ENCODE measurements at regions not wholly inside any gene's neighbourhood (a gene's known extent, or its start where the extent isn't known, plus 50 kb on each side); places are given as distances from the start of the nearest gene placed in this dataset.
"Not testable (repeated sequence)": the region's sequence is repeated elsewhere in the genome, so short reads cannot be mapped to it uniquely, and the experiment has no call there.

- Histone ChIP-seq H3K4me1 (no peaks in the 10 kb centered on the region), H3K9me3 (no peaks in the 10 kb centered on the region), H3K36me3 (replicated peaks) (no peaks in the 10 kb centered on the region), H3K4me3 (no peak overlapping the region), H3K27me3 (ENCODE audit: low read depth) (peaks cover 6% of the 10 kb centered on the region; the same call in 1 of the 2 replicates)
- in situ Hi-C loops (cut with MboI; ENCODE audit: low sequenced_read_pairs): no loop called here
- no peak for DNase-seq (ENCODE audit: low spot score in 2 of 2)
Observed at GRCh38 chr4:153906231-153906630, 117.3 kb upstream of the SFRP2 start.

GRCh38 chr4:153905231-153905630, 116.3 kb upstream of the SFRP2 start:
- Histone ChIP-seq H3K27me3 (ENCODE audit: low read depth) (no peaks in the 10 kb centered on the region; the same call in 1 of the 2 replicates), H3K4me3 (no peak overlapping the region), H3K9me3 (no peaks in the 10 kb centered on the region), H3K4me1 (no peaks in the 10 kb centered on the region), H3K36me3 (replicated peaks) (no peaks in the 10 kb centered on the region)
- in situ Hi-C loops (cut with MboI; ENCODE audit: low sequenced_read_pairs): no loop called here
- DNase-seq (ENCODE audit: low spot score in 2 of 2): no peak

GRCh38 chr4:153904011-153904410, 115.1 kb upstream of the SFRP2 start:
- Histone ChIP-seq H3K27me3 (ENCODE audit: low read depth) (no peaks in the 10 kb centered on the region), H3K36me3 (replicated peaks) (no peaks in the 10 kb centered on the region), H3K9me3 (no peaks in the 10 kb centered on the region), H3K4me1 (no peaks in the 10 kb centered on the region), H3K4me3 (no peak overlapping the region)
- no peak for DNase-seq (ENCODE audit: low spot score in 2 of 2)
- in situ Hi-C loops (cut with MboI; ENCODE audit: low sequenced_read_pairs): no loop called here

GRCh38 chr4:153901220-153901619, 112.3 kb upstream of the SFRP2 start:
- in situ Hi-C loops (cut with MboI; ENCODE audit: low sequenced_read_pairs): no loop called here
- no peaks in the 10 kb centered on the region for H3K36me3 ChIP-seq (replicated peaks)
- H3K4me1 ChIP-seq: no peaks in the 10 kb centered on the region
- H3K9me3 ChIP-seq: no peaks in the 10 kb centered on the region
- no peaks in the 10 kb centered on the region for H3K27me3 ChIP-seq (ENCODE audit: low read depth)
- DNase-seq (ENCODE audit: low spot score in 2 of 2): no peak
- no peak overlapping the region for H3K4me3 ChIP-seq

- in situ Hi-C loops (cut with MboI; ENCODE audit: low sequenced_read_pairs): no loop called here
- no peaks in the 10 kb centered on the region for H3K36me3 ChIP-seq (replicated peaks)
- no peaks in the 10 kb centered on the region for H3K27me3 ChIP-seq (ENCODE audit: low read depth)
- no peaks in the 10 kb centered on the region for H3K4me1 ChIP-seq
- H3K4me3 ChIP-seq: no peak overlapping the region
- no peaks in the 10 kb centered on the region for H3K9me3 ChIP-seq
- no peak for DNase-seq (ENCODE audit: low spot score in 2 of 2)
Observed at GRCh38 chr4:153900426-153900825, 111.5 kb upstream of the SFRP2 start.

GRCh38 chr4:153890761-153891160, 101.9 kb upstream of the SFRP2 start:
- in situ Hi-C loops (cut with MboI; ENCODE audit: low sequenced_read_pairs): no loop called here
- H3K36me3 ChIP-seq (replicated peaks): no peaks in the 10 kb centered on the region
- DNase-seq (ENCODE audit: low spot score in 2 of 2): no peak
- no peak overlapping the region for H3K4me3 ChIP-seq
- H3K4me1 ChIP-seq: no peaks in the 10 kb centered on the region
- no peaks in the 10 kb centered on the region for H3K9me3 ChIP-seq
- H3K27me3 ChIP-seq (ENCODE audit: low read depth): no peaks in the 10 kb centered on the region; the same call in 1 of the 2 replicates

- Histone ChIP-seq H3K36me3 (replicated peaks) (no peaks in the 10 kb centered on the region), H3K4me1 (peaks cover 6% of the 10 kb centered on the region), H3K27me3 (ENCODE audit: low read depth) (no peaks in the 10 kb centered on the region), H3K9me3 (no peaks in the 10 kb centered on the region), H3K4me3 (no peak overlapping the region)
- no peak for DNase-seq (ENCODE audit: low spot score in 2 of 2)
- in situ Hi-C loops (cut with MboI; ENCODE audit: low sequenced_read_pairs): no loop called here
Observed at GRCh38 chr4:153887217-153887616, 98.3 kb upstream of the SFRP2 start.

- Histone ChIP-seq H3K4me1 (peaks cover 6% of the 10 kb centered on the region), H3K27me3 (ENCODE audit: low read depth) (no peaks in the 10 kb centered on the region), H3K9me3 (peaks cover 17% of the 10 kb centered on the region), H3K4me3 (no peak overlapping the region), H3K36me3 (replicated peaks) (no peaks in the 10 kb centered on the region)
- in situ Hi-C loops (cut with MboI; ENCODE audit: low sequenced_read_pairs): no loop called here
- peak in 1 of 2 experiments; percentile 68 for DNase-seq (ENCODE audit: low spot score in 2 of 2)
Observed at GRCh38 chr4:153884325-153884724, 95.4 kb upstream of the SFRP2 start.

GRCh38 chr4:153880983-153881382, 92.1 kb upstream of the SFRP2 start:
- peaks cover 17% of the 10 kb centered on the region for H3K9me3 ChIP-seq
- no peak for DNase-seq (ENCODE audit: low spot score in 2 of 2)
- no peaks in the 10 kb centered on the region for H3K36me3 ChIP-seq (replicated peaks)
- H3K4me1 ChIP-seq: peaks cover 6% of the 10 kb centered on the region
- no peak overlapping the region for H3K4me3 ChIP-seq
- no peaks in the 10 kb centered on the region for H3K27me3 ChIP-seq (ENCODE audit: low read depth)
- in situ Hi-C loops (cut with MboI; ENCODE audit: low sequenced_read_pairs): no loop called here

GRCh38 chr4:153877898-153878297, 89.0 kb upstream of the SFRP2 start:
- Histone ChIP-seq H3K27me3 (ENCODE audit: low read depth) (no peaks in the 10 kb centered on the region), H3K4me3 (no peak overlapping the region), H3K36me3 (replicated peaks) (no peaks in the 10 kb centered on the region), H3K9me3 (peaks cover 17% of the 10 kb centered on the region), H3K4me1 (peaks cover 11% of the 10 kb centered on the region)
- in situ Hi-C loops (cut with MboI; ENCODE audit: low sequenced_read_pairs): no loop called here
- no peak for DNase-seq (ENCODE audit: low spot score in 2 of 2)

- peak; percentile 37 to 92 for DNase-seq (ENCODE audit: low spot score in 2 of 2)
- Histone ChIP-seq H3K4me3 (no peak overlapping the region), H3K27me3 (ENCODE audit: low read depth) (no peaks in the 10 kb centered on the region), H3K36me3 (replicated peaks) (no peaks in the 10 kb centered on the region), H3K9me3 (no peaks in the 10 kb centered on the region), H3K4me1 (peaks cover 11% of the 10 kb centered on the region)
- in situ Hi-C loops (cut with MboI; ENCODE audit: low sequenced_read_pairs): no loop called here
Observed at GRCh38 chr4:153873741-153874140, 84.9 kb upstream of the SFRP2 start.

- H3K27me3 ChIP-seq (ENCODE audit: low read depth); H3K9me3 ChIP-seq; H3K4me3 ChIP-seq; H3K4me1 ChIP-seq; H3K36me3 ChIP-seq (replicated peaks); DNase-seq (ENCODE audit: low spot score in 2 of 2); in situ Hi-C loops (cut with MboI; ENCODE audit: low sequenced_read_pairs): not testable (repeated sequence)
Observed at GRCh38 chr4:153866766-153867165, 77.9 kb upstream of the SFRP2 start.

- Histone ChIP-seq H3K36me3 (replicated peaks) (no peaks in the 10 kb centered on the region), H3K27me3 (ENCODE audit: low read depth) (no peaks in the 10 kb centered on the region), H3K4me1 (no peaks in the 10 kb centered on the region), H3K9me3 (no peaks in the 10 kb centered on the region), H3K4me3 (no peak overlapping the region)
- in situ Hi-C loops (cut with MboI; ENCODE audit: low sequenced_read_pairs): no loop called here
- DNase-seq (ENCODE audit: low spot score in 2 of 2): no peak
Observed at GRCh38 chr4:153852501-153852900, 63.6 kb upstream of the SFRP2 start.

GRCh38 chr4:153850533-153851280, 61.8 kb upstream of the SFRP2 start:
- H3K27me3 ChIP-seq (ENCODE audit: low read depth): no peaks in the 10 kb centered on the region

GRCh38 chr4:153844144-153844543, 55.3 kb upstream of the SFRP2 start:
- Histone ChIP-seq H3K4me1 (no peaks in the 10 kb centered on the region), H3K4me3 (no peak overlapping the region), H3K27me3 (ENCODE audit: low read depth) (no peaks in the 10 kb centered on the region), H3K36me3 (replicated peaks) (no peaks in the 10 kb centered on the region), H3K9me3 (no peaks in the 10 kb centered on the region)
- in situ Hi-C loops (cut with MboI; ENCODE audit: low sequenced_read_pairs): no loop called here
- DNase-seq (ENCODE audit: low spot score in 2 of 2): no peak

More at GRCh38 chr4:153850533-153851280, 61.8 kb upstream of the SFRP2 start:
- Histone ChIP-seq H3K9me3 (no peaks in the 10 kb centered on the region), H3K36me3 (replicated peaks) (no peaks in the 10 kb centered on the region), H3K4me1 (no peaks in the 10 kb centered on the region), H3K4me3 (no peak overlapping the region)
- in situ Hi-C loops (cut with MboI; ENCODE audit: low sequenced_read_pairs): no loop called here
- no peak for DNase-seq (ENCODE audit: low spot score in 2 of 2)
